HG02763 (cell line): ENCODE measurements at regions not wholly inside any gene's neighbourhood (a gene's known extent, or its start where the extent isn't known, plus 50 kb on each side); places are given as distances from the start of the nearest gene placed in this dataset.
"Not testable (repeated sequence)": the region's sequence is repeated elsewhere in the genome, so short reads cannot be mapped to it uniquely, and the experiment has no call there.

Experiments used
- ATAC-seq: cut with Tn5 transposase; IDR thresholded peaks from one replicate; pipeline ENCODE4 v1.9.1; 2021; ENCODE audit warnings: mild to moderate bottlenecking, moderate library complexity; ENCODE audit not compliant: unreplicated experiment

- ATAC-seq = no peak
Measured at GRCh38 chr10:125605167-125605566, 77.8 kb downstream of the TEX36 start.

GRCh38 chr10:125602825-125603224, 80.1 kb downstream of the TEX36 start:
- no peak for ATAC-seq

DNA sequence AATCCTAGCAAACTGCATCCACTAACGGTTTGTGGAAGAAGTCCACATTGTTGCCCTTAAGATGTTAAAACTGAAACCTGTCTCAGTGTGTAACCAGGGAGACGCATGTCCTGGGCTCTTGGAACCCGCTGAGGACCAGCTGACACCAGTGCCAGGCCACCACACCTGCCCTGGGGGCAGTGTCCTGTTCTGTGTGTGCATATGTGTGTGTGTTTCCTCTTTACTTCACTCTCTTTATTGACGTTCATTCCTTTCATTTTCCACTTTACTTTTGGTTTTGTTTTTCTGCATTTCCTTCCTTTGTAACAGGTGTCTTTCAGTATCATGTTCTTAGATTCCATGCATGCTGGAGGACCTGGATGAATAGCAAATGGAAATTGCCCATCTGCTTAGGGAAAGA, 83.8 kb downstream of the TEX36 start:
- no peak for ATAC-seq

DNA sequence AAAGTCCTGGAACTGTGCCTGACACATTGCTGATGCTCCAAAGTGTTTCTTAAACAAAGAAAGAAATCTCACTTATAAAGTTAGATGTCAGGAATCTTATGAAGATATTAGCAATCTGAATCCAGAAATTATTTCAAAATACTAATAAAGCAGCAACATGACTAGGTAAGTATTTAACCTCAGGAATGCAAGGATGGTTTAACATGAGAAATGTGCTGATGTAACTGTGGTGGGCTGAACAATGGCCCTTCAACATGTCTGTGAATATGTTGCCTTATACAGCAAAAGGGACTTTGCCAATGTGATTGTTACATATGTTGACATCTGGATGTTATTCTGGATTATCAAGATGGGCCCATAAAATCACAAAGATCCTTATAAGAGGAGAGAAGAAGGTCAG, 87.1 kb downstream of the TEX36 start:
- no peak for ATAC-seq

DNA sequence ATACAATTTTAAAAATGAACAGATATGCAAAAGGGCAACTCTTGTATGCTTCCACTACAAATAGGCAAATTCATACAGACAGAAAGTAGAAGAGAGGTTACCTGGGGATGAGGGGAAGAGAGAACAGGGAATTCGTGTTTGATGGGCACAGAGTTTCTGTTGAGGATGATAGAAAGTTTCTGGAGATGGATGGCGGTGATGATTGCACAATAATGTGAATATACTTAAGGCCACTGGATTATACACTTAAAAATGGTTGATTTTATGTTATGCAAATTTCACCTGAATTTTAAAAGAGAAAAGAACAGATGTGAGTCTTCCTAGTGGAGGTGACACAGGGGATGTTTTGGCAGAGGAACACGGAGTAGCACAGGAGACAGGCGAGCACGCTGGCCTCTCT, 89.3 kb downstream of the TEX36 start:
- no peak for ATAC-seq

DNA sequence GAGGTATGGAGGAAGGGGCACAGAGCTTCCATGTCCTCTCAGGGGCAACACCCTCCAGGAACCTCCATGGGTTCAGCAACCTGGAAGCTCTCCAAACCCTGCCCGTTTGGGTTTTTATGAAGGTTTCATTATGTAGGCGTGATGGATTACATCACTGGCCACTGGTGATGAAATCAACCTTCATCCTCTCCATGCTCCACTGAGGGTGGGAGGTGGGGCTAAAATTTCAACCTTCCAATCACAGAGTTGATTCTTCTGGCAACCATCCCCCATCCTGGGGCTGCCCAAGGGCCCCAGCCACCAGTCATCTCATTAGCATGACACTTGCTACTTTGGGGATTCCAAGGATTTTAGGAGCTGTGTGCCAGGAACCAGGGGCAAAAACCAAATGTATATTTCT, 90.1 kb downstream of the TEX36 start:
- no peak for ATAC-seq

DNA sequence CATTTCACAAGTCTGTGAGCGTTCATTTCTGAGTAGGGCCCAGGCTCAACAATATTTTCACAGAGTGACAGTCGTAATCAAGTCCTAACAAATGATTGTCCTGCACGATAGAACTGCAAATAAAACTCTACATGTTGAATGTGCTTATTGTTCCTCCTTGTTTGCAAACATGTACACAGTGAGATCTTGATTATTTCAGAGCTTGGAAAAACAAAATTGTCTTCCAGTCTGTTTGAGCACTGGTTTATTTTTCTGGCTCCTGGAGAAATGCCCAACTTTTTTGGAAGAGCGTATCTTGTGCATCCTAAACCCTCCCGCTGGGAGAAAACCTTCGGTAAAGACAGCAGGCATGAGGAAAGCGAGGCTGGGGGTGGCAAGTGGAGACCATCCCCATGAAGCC, 91.1 kb downstream of the TEX36 start:
- no peak for ATAC-seq

GRCh38 chr10:125588738-125589137, 94.2 kb downstream of the TEX36 start:
- ATAC-seq = not testable (repeated sequence)

DNA sequence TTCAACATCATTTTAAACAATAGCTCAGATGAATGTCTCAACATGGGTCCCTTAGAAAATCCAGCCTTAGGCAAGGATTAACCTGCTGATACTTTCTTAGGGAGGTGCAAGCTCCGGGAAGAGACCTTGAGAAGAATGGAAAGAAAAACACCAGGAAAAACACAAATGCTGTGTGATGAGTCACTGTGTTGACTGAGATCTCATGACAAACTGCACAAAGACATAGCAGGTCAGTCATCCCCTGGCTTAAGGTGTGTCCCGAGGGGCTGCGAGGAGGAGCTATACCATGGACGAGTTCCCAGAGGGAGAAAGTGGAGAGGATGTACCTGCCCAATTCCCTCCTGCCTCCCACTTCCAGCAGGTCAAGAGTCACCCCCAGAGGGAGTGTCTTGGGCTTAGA, 98.0 kb downstream of the TEX36 start:
- ATAC-seq = no peak

- no peak for ATAC-seq
Measured at GRCh38 chr10:125578658-125579315, 104.2 kb downstream of the TEX36 start.

DNA sequence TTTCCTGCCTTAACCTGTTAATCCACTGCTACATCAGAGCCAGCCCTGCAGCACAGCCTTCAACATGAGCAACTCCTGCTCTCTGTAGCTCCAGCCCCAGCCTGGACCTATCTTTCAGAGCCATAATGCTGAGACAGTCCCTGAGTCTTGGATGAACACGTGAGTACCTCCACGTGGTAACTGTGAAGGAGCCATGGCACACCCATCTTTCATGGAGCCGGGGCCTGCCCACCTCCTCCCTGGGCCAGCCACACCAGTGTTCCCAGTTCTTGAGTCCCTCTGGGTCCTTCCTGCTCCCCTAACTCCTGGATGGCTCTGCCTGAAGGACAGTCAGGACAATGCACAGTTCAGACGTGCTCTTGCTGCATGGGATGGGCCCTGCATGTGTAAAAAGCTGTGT, 107.1 kb downstream of the TEX36 start:
- no peak for ATAC-seq

GRCh38 chr10:125568156-125568555, 114.8 kb downstream of the TEX36 start:
- ATAC-seq = no peak

- no peak for ATAC-seq
Measured at GRCh38 chr10:125567529-125567928, 115.4 kb downstream of the TEX36 start.

GRCh38 chr10:125565046-125565445, 117.9 kb downstream of the TEX36 start:
- no peak for ATAC-seq

- ATAC-seq = no peak
Measured at GRCh38 chr10:125564570-125564969, 118.4 kb downstream of the TEX36 start.

DNA sequence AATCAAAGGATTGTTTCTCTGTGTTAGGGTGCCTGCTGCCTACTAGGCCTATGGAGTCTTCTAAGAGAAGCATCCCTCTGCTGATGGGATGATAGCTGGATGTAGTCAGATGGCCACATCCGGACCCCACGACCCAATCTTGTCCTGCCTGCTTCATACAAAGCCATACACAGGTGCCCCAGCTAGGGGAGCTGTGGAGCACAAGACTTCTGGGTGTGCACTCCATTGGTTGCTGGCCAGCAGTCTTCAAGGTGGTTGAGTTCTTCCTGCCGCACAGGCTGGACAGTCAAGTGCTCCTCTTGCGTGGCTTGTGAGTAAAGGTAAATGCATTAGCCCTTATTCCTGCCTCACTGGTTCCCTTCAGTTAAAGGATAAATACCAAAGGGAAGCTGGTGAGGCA, 120.2 kb downstream of the TEX36 start:
- ATAC-seq = no peak

DNA sequence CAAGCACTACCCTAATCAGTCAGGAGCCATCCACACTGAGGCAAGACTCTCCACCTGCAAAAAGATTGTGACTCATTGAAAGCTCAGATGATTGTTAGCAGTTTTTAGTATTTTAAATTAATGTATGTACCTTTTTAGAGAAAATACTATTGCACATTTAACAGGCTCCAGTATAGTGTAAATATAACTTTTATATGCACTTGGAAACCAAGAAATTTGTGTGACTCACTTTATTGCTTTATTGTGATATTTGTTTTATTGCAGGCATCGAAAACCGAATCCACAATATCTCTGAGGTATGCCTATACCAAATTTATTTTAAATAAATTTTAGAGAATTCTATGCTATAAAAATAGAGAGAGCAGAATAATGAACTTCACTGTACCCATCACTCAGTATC, 122.0 kb downstream of the TEX36 start:
- no peak for ATAC-seq

- ATAC-seq = peak; percentile 89
Measured at GRCh38 chr10:125559210-125559609, 123.8 kb downstream of the TEX36 start.

GRCh38 chr10:125557801-125558505, 125.0 kb downstream of the TEX36 start:
- ATAC-seq = no peak

DNA sequence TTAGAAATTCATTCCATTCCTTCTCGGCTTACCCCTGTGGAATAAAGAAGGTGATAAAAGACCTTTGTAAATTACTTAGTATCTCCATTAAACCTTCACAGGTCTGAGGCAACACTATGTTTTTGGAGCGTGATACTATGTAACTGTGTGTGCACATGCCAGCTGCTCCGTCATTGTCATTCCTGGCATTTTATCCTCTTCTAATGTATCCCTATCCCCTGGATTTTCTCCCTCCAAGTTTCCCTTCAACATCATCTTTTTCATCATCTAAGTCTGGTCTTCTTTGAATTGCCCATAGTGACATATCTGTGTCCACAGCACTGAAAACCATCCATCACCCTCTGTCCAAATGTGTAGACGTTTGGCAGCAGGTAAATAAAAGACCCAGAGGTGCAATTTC, 125.7 kb downstream of the TEX36 start:
- ATAC-seq = no peak

DNA sequence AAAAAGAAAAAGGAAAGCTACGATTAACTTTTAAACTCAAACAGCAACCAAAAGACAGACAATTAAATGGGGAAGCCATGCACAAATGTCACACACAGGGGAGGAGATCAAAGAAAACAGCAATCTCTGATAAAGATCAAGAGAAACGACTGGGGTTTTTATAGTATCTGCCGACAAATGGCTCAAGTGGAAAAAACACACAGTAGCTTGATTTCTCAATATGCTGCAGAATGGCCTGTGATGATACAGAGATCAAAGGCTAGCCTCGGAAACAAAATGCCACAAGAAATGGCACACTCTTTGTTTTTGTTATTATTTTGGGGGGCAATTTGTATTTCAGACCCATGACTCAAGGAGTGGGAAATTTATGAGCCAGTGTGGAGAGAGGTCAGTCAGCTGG, 126.1 kb downstream of the TEX36 start:
- no peak for ATAC-seq

DNA sequence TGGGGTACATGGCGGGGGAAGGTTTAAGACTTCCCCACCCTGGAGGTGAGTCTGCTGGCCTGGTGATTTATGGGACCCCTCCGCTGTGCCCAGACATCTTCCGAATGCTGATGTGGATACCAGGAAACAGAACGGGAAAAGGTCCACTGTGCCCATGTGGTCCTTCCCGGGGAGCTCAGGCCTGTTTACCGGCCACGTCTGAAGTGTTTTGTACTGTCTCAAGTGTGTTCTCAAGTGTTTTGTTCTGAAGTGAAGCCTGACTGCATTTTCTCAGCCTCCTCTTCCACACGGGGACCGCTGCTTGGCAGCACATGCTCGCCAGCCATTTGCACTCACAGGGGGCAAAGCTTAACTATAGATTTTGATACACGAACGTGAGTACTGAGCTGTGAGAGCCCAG, 127.2 kb downstream of the TEX36 start:
- ATAC-seq = no peak

GRCh38 chr10:125555267-125555666, 127.7 kb downstream of the TEX36 start:
- no peak for ATAC-seq
